Activated CD8-positive, alpha-beta memory T cell treated with anti-CD3 and anti-CD28 coated beads, Interleukin-2, amount 50 U/mL, for 1 hour (primary cell): ENCODE measurements at regions not wholly inside any gene's neighbourhood (a gene's known extent, or its start where the extent isn't known, plus 50 kb on each side); places are given as distances from the start of the nearest gene placed in this dataset.

Experiments
- DNase-seq: peaks from one replicate; pipeline ENCODE4 v3.0.0-alpha.2; 2020; ENCODE audit errors: extremely low read depth

DNA sequence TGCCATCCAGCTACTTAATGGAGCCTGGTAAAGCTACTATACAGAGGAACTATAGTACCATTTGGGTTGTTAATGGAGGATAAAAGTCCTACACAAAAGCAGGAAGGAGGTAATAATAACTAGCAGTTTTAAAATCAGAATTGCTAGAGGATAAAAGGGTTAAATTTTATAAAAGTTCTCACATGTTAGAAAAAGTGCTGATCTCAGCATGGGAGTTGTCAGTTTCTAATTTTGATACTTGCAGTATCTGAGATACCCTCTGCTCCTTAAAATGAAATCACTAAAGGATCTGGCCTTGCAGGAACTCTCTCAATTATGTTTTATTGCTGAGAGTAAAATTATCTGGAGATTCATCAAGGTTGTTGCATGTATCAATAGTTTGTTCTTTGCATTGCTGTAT, 272.2 kb upstream of the GYPC start:
- DNase-seq = no peak

GRCh38 chr2:126385441-126385840, 270.5 kb upstream of the GYPC start:
- no peak for DNase-seq

DNA sequence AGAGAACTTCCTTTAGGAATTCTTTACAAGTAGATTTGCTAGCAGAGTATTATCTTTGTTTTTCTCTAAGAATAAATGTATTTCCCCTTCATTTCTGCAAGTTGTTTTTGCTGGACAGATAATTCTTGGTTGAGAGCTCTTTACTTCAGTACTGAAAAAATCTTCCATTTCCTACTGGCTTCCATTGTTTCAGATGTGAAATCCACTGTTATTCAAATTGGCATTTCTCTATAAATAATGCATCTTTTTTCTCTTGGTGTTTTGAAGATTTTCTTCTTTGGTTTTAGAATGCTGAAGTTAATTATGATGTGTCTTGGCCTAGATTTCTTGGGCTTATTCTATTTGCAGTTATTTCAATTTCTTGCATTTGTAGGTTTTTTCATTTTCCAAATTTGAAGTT, 270.0 kb upstream of the GYPC start:
- DNase-seq = no peak

GRCh38 chr2:126389446-126389845, 266.5 kb upstream of the GYPC start:
- no peak for DNase-seq

DNA sequence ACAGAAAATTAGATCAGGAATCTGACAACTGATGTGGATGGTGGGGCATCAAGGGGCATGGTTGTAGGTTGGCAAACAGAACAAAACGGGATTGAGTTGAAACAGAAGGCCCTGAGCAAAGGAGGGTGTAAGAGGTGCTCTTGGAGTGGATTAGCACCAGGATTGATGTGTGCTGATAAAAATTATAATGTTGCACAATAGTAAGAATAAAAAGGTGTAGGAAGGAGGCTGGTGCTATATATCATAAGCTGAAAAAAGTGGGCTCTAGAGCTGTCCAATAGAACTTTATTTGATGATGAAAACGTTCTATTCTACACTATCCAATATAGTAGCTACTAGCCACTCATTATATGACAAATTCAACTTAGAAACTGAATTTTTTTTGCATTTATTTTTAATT, 263.1 kb upstream of the GYPC start:
- no peak for DNase-seq

GRCh38 chr2:126399001-126399400, 257.0 kb upstream of the GYPC start:
- DNase-seq = no peak

GRCh38 chr2:126403039-126403628, 252.8 kb upstream of the GYPC start:
- no peak for DNase-seq

- no peak for DNase-seq
Observed at GRCh38 chr2:126406267-126406666, 249.7 kb upstream of the GYPC start.

GRCh38 chr2:126408671-126409070, 247.3 kb upstream of the GYPC start:
- no peak for DNase-seq

DNA sequence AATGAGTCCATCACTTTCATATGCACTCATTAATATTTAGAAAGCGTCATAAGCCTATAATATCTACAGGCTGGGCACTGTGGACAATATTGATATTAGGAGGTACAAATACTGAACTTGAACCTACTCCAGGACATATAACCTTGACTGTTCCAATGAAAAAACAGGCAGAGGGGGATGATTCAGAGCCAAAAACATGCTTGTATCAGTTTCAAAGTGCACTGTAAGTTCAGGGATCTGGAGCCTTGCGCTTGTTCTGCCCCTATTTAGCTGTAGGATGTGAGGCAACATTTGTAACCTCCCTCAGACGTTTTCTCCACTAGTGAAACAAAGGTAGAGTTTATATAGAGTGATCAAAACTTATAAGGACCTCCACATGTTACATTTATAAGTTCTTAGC, 246.1 kb upstream of the GYPC start:
- no peak for DNase-seq

GRCh38 chr2:126413079-126413478, 242.9 kb upstream of the GYPC start:
- no peak for DNase-seq

GRCh38 chr2:126419403-126419802, 236.6 kb upstream of the GYPC start:
- DNase-seq = no peak

- DNase-seq = no peak
Observed at GRCh38 chr2:126425943-126426342, 230.0 kb upstream of the GYPC start.

- DNase-seq = no peak
Observed at GRCh38 chr2:126429103-126429502, 226.9 kb upstream of the GYPC start.

- no peak for DNase-seq
Observed at GRCh38 chr2:126431136-126431535, 224.8 kb upstream of the GYPC start.

DNA sequence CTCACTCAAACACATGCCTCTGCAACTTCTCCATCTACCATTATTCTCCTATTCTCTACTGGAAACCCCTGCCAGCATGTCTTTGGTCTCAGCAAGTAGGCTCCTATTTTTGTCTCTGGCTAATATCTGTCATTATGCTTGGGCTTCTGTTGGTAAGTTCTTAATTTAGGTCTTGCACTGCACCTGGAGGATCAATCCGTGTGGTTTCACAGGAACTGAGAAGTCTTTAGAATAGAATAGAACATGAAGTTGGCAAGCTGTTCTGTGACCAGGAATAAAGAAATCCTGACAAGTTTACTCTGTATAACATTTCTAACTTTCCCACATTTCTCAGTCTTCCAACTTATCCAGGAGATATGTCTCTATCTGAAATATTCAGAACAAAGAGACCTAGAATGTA, 219.5 kb upstream of the GYPC start:
- no peak for DNase-seq

GRCh38 chr2:126437016-126437415, 218.9 kb upstream of the GYPC start:
- no peak for DNase-seq

- DNase-seq = no peak
Observed at GRCh38 chr2:126444512-126444911, 211.4 kb upstream of the GYPC start.

- no peak for DNase-seq
Observed at GRCh38 chr2:126446106-126446695, 209.8 kb upstream of the GYPC start.

- no peak for DNase-seq
Observed at GRCh38 chr2:126448611-126449010, 207.3 kb upstream of the GYPC start.

DNA sequence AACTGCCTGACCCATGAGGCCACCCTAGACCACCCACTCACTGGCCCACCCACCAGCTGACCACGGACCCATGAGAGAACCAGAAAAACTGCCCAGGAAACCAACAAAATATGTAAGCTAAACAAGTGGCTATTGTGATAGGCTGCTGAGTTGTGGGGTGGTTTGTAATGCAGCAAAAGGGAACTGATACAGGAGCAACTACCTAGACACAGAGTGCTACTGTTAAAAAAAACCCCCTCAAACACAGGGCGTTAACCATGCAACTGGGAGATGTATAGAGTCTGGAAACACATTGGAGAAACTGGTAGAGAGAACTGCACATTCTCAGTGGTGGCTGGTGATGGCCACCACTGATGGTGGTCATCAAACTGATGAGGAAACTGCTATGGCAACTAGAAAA, 206.3 kb upstream of the GYPC start:
- DNase-seq = no peak

GRCh38 chr2:126463892-126464674, 191.9 kb upstream of the GYPC start:
- no peak for DNase-seq

GRCh38 chr2:126467367-126468054, 188.4 kb upstream of the GYPC start:
- no peak for DNase-seq
